PC-9 (cell line): ENCODE measurements at regions not wholly inside any gene's neighbourhood (a gene's known extent, or its start where the extent isn't known, plus 50 kb on each side); places are given as distances from the start of the nearest gene placed in this dataset.

Source experiments
- BruUV-seq: library from RNA; stranded (reverse); fragments of 400-500 nt; replicated peaks from 2 replicates; lab custom pipeline; 2021; lab: Mats Ljungman, UMichigan
- CTCF ChIA-PET: fragments of 300-600 bp; sonication (Branson Sonifier 250); formaldehyde crosslinking; loops from one replicate; lab custom pipeline; 2022; ENCODE audit warnings: antibody characterized with exemption; lab: Charles Lee
- POLR2A ChIA-PET: fragments of 300-600 bp; sonication (Branson Sonifier 250); formaldehyde crosslinking; loops from one replicate; lab custom pipeline; 2022; ENCODE audit warnings: antibody characterized with exemption; ENCODE audit not compliant: unreplicated experiment; lab: Charles Lee
- DNase-seq, 2 experiments: peaks; one replicate each; pipeline versions ENCODE4 v3.0.0 to v3.0.0-alpha.2; 2015 to 2022; ENCODE audit warnings: mixed read lengths in 1 of 2
- H2AFZ ChIP-seq: fragments of 200-600 bp; sonication (generic); 2 replicates; pipeline ENCODE4 v1.8.1; 2017; ENCODE audit warnings: antibody characterized with exemption
- H3F3A ChIP-seq: fragments of 200-600 bp; sonication (generic); 2 replicates; pipeline ENCODE4 v1.8.1; 2017; ENCODE audit warnings: antibody characterized with exemption, mild to moderate bottlenecking, low read depth; ENCODE audit not compliant: insufficient read depth
- H3K27ac ChIP-seq: fragments of 200-600 bp; sonication (generic); 2 replicates; pipeline ENCODE4 v1.6.1; 2016; ENCODE audit warnings: mixed run types
- H3K27me3 ChIP-seq: fragments of 200-600 bp; sonication (generic); 2 replicates; pipeline ENCODE4 v1.6.1; 2016; ENCODE audit warnings: low read depth, mixed run types; ENCODE audit not compliant: insufficient read depth
- H3K36me3 ChIP-seq: fragments of 200-600 bp; sonication (generic); 2 replicates; pipeline ENCODE4 v1.6.1; 2016; ENCODE audit warnings: low read depth, mixed run types
- H3K4me1 ChIP-seq: fragments of 200-600 bp; sonication (generic); replicated peaks from 2 replicates; pipeline ENCODE4 v1.6.1; 2016; ENCODE audit warnings: mixed run types; ENCODE audit not compliant: insufficient read depth
- H3K4me2 ChIP-seq: fragments of 200-600 bp; sonication (generic); 2 replicates; pipeline ENCODE4 v1.6.1; 2017; ENCODE audit warnings: mixed run types
- H3K4me3 ChIP-seq: fragments of 200-600 bp; sonication (generic); 2 replicates; pipeline ENCODE4 v1.6.1; 2016; ENCODE audit warnings: mixed run types
- H3K79me2 ChIP-seq: fragments of 200-600 bp; sonication (generic); 2 replicates; pipeline ENCODE4 v1.6.1; 2017; ENCODE audit warnings: low read depth, mixed run types
- H3K9me2 ChIP-seq: fragments of 200-600 bp; sonication (generic); 2 replicates; pipeline ENCODE4 v1.8.1; 2017; ENCODE audit warnings: mild to moderate bottlenecking; ENCODE audit not compliant: insufficient read depth
- H3K9me3 ChIP-seq: fragments of 200-600 bp; sonication (generic); 2 replicates; pipeline ENCODE4 v1.8.1; 2016; ENCODE audit warnings: low read depth; ENCODE audit not compliant: insufficient read depth
- H4K20me1 ChIP-seq: fragments of 200-600 bp; sonication (generic); 2 replicates; pipeline ENCODE4 v1.8.1; 2017; ENCODE audit not compliant: insufficient read depth
- CTCF ChIP-seq: fragments of 200-600 bp; sonication (generic); conservative IDR thresholded peaks from 2 replicates; pipeline ENCODE4 v1.6.1; 2017; ENCODE audit warnings: mixed run types, antibody characterized with exemption, mild to moderate bottlenecking, moderate library complexity
- EZH2 ChIP-seq: fragments of 200-600 bp; sonication (generic); IDR thresholded peaks from 2 replicates; pipeline ENCODE4 v1.8.0; 2017; ENCODE audit warnings: antibody characterized with exemption, low read depth
- intact Hi-C: fragments of 100-400 bp; cut with micrococcal nuclease; formaldehyde crosslinking; loops from one replicate; pipeline ENCODE4 v1.10.0; 2022; ENCODE audit not compliant: unreplicated experiment

DNA sequence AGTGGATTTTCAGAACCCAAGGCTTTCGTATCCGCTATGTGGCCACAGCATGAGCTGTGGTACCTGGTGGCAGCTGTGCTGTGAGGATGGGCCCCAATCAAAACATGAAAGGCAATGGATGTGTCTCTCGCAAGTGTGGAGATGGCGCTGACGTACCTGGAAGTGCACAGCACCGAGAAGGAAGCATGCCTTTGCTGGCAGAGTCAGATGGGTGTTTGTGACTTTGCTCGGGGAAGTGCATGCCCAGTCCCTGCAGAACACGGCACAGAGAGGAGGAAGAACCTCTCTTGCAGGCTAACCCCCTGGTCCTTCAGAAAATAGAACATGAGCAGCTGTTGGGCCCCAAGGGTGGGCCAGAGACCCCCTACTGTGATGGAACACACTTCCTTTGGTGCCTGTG lies 654.1 kb upstream of the ZWINT start:
- H3K79me2 ChIP-seq, result no peaks in the 10 kb centered on the region
- no TSS peak for BruUV-seq
- intact Hi-C loops, result no loop called here

GRCh38 chr10:57014758-57015157 lies 653.7 kb upstream of the ZWINT start:
- intact Hi-C loops, result no loop called here
- Histone ChIP-seq H3K79me2 (no peaks in the 10 kb centered on the region), H3K27ac (no peak overlapping the region), H3K4me2 (no peak overlapping the region), H3K4me1 (no peaks in the 10 kb centered on the region), H3F3A (no peaks in the 10 kb centered on the region), H4K20me1 (no peaks in the 10 kb centered on the region), H3K36me3 (no peaks in the 10 kb centered on the region), H3K9me3 (no peaks in the 10 kb centered on the region), H3K27me3 (no peaks in the 10 kb centered on the region), H2AFZ (no peak overlapping the region), H3K9me2 (no peaks in the 10 kb centered on the region), H3K4me3 (no peak overlapping the region)
- TF ChIP-seq EZH2 (no peak), CTCF (no peak)
- ChIA-PET POLR2A (no interaction called here), CTCF (no interaction called here)
- no peak for DNase-seq
- no TSS peak for BruUV-seq

More for the DNA sequence above, 654.1 kb upstream of the ZWINT start:
- Histone ChIP-seq H3F3A (no peaks in the 10 kb centered on the region), H3K27ac (no peak overlapping the region), H3K9me2 (no peaks in the 10 kb centered on the region), H3K4me1 (no peaks in the 10 kb centered on the region), H3K27me3 (no peaks in the 10 kb centered on the region), H3K4me3 (no peak overlapping the region), H4K20me1 (no peaks in the 10 kb centered on the region), H3K36me3 (no peaks in the 10 kb centered on the region), H3K9me3 (no peaks in the 10 kb centered on the region), H2AFZ (no peak overlapping the region), H3K4me2 (no peak overlapping the region)
- POLR2A ChIA-PET, result no interaction called here
- CTCF ChIA-PET, result no interaction called here
- DNase-seq, result no peak
- TF ChIP-seq CTCF, result no peak
- no peak for TF ChIP-seq EZH2

DNA sequence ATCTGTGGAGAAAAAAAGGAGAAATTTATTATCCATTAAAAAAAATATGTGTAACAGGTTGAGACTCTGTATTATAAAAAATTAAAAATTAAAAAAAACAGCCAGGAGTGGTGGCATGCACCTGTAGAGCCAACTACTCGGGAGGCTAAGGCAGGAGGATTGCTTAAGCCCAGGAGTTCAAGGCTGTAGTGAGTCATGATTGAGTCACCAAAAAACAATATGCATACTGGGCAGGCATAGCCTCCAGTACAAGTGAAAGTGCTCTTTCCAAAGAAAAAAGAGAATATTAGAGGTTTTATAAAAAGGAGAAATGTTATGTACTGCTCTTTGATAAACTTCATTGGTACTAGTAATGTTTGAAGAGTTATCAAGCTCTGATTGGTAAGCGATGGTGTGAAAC lies 647.1 kb upstream of the ZWINT start:
- H3K4me1 ChIP-seq, result no peaks in the 10 kb centered on the region
- no peak overlapping the region for H3K27ac ChIP-seq
- no peaks in the 10 kb centered on the region for H3K79me2 ChIP-seq
- intact Hi-C loops, result no loop called here
- BruUV-seq, result no TSS peak
- no peak overlapping the region for H2AFZ ChIP-seq
- no peaks in the 10 kb centered on the region for H3K9me2 ChIP-seq
- ChIA-PET CTCF (no interaction called here), POLR2A (no interaction called here)
- H4K20me1 ChIP-seq, result no peaks in the 10 kb centered on the region
- H3K4me2 ChIP-seq, result no peak overlapping the region
- TF ChIP-seq EZH2 (no peak), CTCF (no peak)
- no peaks in the 10 kb centered on the region for H3K9me3 ChIP-seq
- no peaks in the 10 kb centered on the region for H3K27me3 ChIP-seq
- no peak overlapping the region for H3K4me3 ChIP-seq
- H3K36me3 ChIP-seq, result no peaks in the 10 kb centered on the region
- DNase-seq, result no peak
- H3F3A ChIP-seq, result no peaks in the 10 kb centered on the region
